Fibroblast of skin of abdomen (primary cell): ENCODE measurements at regions not wholly inside any gene's neighbourhood (a gene's known extent, or its start where the extent isn't known, plus 50 kb on each side); places are given as distances from the start of the nearest gene placed in this dataset.

Experiments used
- DNase-seq: peaks from one replicate; pipeline ENCODE4 v3.0.0-alpha.2; 2013

DNA sequence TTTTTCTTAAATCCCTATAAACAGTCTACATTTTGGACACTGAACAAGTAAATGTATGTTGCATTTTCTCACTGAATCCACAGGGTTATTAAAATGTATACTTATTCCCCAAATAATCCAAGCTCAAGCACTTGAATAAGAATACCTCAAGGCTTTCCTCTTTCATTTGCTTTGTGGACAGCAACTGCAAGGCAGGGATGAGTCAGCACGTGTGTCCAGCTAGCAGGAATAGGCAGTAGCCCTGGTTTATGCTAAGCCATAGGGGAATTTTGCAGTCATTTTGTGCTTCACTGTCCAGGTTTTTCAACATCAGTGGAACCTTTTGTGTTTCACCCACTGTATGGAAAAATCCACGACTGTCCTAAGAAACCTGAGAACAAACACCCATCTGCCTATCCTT lies 96.7 kb upstream of the KCNMB2 start:
- DNase-seq, result peak; percentile 54

DNA sequence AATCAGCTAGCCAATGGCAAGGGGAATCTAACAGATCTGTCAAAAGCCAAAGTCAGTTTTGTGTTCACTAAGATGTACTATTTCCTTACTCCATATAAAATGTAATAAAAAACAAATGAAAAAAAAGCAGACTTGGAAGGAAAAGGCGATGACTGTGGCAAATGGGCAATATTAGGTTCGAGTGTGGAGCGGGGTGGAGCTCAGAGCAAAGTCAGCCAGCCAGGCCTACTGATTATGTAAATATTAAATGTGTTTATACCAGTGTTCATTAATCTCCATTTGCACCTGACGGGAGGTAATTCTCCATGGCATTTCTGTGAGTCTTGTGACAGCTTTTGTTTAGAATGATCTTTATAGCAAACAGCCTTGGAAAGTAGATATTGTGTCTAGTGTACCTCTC lies 96.2 kb upstream of the KCNMB2 start:
- no peak for DNase-seq

DNA sequence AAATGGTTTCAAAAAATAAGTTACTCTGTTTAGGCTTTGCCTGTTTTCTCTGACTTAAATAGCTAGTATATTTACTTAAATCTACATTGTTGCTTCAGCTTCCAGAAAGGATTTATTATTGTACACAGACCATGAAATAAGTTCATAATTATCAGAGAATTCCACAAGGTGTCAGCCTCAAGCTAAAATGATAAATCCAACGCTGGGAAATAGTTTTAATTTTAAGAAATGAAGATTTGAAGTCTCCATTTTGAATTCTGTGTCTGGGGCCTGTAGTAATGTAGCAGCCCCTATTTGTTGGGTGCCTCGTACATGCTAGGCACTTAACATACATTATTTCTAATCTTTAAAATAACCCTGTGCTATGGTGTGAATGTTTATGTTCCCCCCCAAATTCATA lies 92.6 kb upstream of the KCNMB2 start:
- peak; percentile 20 for DNase-seq

DNA sequence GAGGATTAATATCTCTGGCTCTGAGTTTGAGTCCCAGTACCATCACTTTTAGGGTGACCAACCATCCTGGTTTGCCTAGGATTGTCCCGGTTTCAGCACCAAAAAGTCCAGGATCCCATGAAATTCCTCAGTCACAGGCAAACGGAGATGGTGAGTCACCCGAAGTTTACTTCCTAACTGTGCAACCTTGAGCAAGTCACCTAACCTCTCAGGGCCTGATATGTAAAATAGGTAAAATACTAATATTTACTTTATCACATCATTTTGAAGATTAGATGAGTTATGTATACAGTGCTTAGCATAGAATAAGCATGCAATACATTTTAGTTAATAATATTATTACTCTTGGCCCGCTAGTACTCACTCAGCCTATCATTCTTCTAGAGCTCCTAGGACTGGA lies 91.1 kb upstream of the KCNMB2 start:
- DNase-seq, result no peak

DNA sequence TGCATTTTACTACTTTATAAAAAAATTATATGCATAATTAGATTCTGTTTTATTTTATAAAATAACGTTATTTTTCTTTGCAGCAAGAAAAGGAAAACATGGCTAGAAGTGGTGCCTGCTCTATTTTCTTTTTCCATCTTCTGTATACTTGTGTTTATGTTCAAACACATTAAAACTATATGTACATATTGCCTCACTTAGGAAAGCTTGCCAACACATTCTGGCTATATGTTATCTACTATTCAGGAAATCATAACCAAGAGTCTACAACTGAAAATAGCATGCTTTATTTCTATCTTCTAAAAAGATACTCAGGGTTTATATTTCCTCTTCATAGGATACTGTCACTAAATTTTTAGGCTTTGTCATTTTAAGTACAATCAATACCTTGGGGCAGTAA lies 90.2 kb upstream of the KCNMB2 start:
- no peak for DNase-seq

DNA sequence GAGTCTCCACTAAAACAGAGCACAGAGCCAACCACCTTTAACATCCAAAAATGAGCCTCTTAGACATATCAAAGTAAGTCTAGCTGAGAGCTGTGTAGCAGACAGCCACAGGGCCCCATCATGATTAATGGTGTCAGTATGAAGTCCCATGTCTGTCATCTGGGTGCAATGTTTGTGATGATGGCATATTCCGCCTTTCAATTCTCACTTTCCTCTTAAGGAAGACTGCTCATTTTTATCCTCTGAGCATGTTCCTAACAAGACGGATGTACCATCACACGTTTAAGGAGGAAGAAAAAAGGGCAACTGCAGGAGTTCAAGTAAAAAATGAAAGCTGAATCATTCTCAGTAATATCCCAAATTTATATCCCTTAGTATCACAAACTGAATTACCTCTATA lies 85.8 kb upstream of the KCNMB2 start:
- no peak for DNase-seq

DNA sequence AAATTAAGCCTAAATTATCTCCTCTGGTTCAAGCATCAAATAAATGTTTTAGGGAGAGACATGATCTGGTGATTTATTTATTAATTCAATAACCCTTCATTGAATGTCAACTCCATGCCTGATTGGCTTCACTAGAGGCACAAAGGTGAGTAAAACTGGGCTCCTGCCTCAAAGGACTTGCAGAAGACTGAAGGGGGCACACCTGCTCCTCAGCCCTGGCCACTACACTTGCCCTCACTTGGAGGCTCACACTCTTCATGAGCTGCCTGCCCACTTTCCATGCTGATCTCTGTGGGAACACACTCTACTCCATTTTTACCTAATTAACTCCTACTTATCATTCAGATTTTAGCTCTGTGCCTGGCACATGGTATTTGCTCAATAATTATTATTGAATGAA lies 84.4 kb upstream of the KCNMB2 start:
- no peak for DNase-seq

DNA sequence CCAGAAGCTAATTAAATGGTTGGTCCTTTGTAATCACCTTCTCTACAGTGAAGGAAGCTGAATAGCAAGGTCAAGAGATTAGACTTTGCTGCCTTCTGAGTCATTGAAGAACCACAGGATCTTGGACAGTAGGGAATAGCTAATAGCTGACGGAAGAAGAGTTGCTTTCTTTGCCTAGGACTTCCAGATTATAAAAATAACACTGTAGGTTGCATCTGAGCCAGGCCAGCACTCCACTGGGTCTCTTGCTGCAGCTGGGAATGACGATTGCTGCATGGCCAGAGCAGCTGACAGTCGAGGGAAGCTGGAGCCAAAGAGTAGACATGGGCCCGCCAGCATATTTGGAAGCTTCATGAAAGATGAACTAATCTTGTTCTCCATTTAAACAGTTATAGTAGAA lies 81.5 kb upstream of the KCNMB2 start:
- DNase-seq, result peak; percentile 20

DNA sequence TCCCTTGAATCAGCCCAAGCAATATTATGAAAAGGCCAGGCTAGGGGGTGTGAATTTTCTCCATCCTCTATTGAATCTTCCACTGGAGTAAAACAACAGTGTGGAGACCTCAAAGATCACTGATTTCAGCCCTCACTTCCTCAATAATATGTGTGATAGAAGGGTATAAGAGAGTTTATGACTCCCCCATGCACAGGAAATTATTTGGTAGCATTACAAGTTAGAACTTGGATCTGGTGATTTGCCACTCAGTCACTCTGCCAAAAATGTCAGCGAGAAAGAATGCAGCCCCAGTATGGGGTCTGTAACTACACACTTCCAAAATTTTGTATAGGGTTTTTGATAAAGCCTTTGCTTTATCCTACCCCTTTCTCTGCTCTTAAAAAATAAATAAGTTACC lies 81.0 kb upstream of the KCNMB2 start:
- no peak for DNase-seq

DNA sequence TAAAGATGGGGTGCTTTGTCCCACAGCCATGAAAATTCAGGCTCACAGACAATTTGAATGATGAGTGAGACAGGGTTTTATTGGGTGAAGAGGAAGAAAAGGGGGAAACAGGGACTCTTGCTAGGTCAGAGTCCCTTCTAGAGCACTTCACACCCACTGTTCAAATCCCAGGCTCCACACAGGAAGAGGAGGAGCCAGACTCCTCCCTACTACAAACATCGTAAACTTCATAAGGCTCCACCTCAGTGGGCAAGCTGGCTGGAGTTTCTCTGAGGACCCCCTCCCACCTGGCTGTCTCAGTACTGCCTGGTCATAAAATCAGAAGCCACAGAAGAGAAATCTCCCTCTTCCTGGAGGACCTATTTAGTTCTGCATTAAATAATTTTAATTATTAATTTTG lies 80.3 kb upstream of the KCNMB2 start:
- no peak for DNase-seq

DNA sequence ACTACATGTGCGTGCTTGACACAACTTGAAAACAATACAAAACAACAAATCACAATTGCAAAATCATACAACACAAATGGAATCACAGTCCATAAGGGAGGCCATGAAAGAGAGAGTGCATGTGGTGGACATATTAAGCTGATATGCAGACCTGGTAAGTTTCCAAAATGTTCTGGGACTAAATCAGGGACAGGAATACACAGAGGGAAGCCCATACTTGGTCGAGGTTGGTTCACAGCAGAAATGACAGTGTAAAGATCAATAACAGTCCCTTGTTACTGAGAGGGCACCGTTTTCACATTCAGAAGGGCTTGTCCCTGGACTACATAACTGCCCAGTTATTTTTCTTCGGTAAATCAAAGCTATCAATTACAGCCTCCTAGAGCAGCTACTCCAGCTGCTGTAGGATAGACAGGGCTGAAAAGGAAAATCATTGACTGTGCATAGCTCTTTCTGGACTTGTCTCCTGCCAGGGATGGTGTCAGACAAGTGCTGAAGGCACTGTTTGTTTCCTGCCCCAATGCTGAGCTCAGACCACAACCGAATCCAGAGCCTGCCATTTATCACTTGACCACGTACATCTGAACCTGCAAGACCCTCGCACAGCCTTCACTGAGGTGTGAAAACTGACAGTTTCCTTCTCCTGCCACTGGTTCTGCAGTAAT lies 79.5 kb upstream of the KCNMB2 start:
- no peak for DNase-seq

DNA sequence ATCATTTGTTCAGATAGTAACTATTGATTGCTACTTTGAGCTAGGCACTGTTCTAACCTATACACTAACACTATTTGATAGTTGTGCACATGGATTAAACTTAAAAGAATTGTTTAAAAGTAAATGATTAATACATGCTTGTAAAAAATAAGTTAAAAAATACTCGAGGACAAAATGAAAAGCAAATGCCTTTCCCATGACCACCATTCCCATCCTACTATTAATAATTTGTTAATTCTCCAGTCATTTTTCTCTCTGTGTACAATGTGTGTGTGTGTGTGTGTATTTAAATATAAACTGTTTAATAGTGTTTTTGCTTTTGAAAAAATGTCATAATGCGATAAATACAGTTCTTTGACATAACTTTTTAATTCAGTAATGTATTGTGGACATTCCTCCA lies 78.7 kb upstream of the KCNMB2 start:
- no peak for DNase-seq

DNA sequence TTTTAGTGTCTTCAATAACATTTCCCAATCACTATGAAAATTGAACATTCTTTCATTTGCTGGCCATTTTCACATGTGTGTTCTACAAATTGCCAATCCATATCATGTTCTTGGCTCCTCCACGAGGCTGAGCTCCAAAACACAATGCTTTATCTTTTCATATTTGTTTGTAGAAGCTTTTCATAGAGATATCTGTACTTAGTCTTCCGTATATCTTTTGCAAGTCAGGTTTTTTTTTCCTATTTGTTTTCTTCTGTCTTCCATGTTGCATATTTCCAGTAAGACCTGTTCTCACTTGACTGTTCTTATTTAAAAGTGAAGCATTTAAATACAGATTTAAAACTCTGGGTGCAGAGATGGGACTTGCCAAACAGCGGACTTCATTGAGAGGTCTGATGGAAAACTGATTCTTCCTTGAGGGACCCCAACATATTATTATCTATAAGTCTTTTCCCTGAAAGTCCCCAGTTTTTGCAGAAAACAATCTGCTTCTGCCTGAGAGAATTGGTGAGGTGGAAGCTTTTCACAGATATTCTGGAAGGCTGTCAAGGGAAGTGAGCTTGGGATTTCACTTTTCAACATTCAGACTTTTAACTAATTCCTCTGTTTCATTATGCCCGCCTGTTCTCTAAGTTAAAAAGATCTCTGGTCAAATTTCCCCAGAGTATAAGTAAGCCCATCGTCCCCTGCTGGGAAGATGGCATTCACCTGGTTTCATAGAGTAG lies 77.8 kb upstream of the KCNMB2 start:
- DNase-seq, result no peak

DNA sequence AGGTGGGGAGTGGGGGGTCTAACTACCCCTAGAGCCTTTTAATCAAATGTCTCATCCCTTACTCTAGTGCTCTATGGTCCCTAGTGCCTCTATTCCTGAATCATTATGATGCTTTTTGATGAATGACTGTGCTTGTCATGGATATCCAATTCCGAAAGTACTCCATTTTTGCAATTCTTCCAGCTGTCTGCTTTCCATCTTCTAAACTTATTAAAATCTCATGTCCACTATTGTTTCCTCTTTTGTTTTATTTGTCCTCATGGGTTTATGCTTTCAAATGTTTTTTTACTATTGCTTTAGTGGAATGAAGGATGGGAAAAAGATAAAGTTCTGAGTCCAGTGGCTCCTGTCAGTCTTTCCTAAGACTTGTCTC lies 77.2 kb upstream of the KCNMB2 start:
- DNase-seq, result no peak

DNA sequence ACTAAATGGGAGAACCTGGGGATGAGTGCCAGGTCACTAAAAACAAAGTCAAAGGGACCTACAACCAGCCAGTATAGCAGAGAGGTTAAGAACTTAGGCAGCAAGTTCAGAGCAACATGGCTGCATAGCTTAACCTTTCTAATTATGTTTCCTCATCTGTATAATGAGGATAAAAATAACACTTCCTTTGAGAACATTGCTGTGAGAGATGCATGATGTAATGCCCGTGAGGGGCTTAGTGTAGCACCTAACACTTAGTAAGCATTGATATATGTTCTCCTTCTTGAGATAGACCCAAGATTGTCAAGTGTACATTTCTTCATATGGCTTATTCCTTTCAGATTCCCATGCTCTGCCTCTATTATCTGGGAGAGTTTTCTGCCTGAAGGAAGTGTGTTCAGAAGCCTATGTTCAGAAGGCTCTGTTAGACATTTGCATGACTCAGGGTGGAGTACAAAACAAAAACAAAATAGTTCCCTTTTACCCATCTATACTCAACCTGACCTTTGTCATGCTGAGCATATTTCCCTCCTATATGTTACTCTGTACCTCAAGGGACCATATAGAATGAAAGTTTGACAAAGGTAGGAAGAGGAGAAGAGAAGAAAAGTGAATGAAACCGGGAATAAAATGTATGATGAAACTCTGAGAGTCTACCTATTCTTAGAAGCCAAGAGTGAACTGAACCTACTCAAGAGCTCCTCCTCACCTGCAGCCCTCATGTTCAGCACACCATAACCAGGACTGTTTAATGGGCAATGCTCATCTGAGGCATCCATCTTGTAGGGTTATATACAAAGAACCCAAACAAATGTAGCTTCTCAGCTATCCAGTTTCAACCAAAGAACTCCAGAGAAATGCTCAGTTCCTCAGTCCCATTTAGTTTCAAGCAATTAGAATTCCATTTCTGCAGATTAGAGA lies 70.7 kb upstream of the KCNMB2 start:
- DNase-seq, result no peak

DNA sequence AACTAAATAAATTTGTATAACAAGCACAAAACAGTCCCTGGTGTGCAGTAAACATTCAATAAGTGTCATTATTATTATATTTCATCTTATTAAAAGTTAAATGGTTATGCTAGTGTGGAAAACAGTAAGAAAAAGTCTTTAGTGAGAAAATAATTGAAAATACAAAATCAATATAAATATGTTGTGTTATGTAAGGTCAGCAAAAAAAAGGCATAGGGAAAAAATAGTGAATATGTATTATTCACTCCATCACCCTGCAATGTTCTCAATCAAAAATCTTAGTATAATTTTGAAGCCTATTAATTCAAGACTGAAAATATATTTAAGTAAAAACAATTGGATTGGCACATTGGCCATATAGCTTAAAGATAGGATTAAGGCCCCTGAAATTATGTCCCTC lies 63.3 kb upstream of the KCNMB2 start:
- DNase-seq, result no peak

DNA sequence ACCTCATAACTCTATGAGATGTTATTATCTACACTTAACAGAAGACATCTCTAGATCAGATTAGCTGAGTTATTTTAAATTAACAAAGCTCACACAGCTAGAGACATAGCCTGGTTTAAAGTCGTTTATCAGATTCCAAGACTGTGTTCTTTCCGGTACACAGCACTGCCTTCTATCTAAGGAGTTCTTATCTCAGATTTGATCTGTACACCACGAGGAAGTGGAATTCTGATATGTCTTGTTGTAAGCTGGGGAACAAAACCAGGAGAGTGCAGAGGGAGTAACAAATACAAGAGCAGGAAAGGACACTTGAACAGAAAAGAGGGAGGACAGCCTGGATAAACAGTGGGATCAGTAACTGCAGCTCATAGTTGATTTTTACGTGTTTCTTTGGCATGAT lies 61.7 kb upstream of the KCNMB2 start:
- DNase-seq, result no peak

DNA sequence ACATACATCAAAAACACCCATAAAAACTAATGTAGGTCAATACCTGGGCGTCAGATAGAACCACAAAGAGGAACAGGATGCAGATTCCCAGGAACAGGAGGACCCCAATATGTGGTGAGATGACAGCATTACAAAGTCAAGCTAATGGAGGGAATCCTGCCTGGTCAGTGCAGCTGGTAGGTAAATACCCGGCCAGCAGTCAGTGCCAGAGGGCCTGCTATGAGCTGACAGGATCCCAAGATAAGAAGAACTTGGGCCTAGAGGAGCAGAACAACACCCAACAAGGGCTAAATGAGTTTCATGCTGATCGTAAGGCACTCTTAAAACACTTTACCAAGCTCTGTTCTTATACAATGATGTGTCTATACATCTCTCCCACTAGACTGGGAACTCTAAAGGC lies 61.2 kb upstream of the KCNMB2 start:
- no peak for DNase-seq

DNA sequence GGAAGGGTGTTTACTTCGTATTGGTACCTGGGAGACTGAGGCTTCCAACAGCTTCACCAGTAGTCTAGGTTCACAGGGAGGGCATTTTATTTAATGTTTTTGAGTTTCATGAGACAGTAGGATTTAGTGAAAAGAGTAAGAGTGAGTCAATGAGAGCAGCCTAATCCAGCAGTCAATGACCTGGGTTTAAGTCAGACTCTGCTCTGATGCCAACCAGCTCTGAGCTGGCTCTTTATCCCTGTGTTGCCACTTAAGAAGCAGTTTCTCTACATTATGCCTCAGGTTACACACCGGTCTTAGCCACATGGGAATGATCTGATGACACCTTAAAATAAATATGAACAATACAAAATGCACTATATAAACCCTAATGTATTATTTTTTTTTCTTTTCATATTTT lies 59.4 kb upstream of the KCNMB2 start:
- DNase-seq, result no peak

DNA sequence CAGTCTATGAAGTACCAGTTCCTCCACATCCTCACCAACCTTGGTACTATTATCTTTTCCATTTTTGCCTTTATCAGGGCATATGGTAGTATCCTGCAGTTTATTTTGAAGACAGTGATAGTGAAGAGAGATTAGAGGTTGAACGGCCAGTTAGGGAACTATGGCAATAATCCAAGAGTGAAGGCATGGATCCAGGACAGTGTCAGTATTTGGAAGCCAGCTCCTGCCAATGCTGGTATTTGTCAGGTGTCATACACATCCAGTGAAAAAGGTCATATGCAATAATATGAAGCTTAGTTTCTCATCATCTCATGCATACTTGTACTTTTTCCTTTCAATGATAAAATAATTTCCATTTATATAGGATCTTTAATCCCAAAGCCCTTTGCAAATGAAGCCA lies 56.8 kb upstream of the KCNMB2 start:
- no peak for DNase-seq

DNA sequence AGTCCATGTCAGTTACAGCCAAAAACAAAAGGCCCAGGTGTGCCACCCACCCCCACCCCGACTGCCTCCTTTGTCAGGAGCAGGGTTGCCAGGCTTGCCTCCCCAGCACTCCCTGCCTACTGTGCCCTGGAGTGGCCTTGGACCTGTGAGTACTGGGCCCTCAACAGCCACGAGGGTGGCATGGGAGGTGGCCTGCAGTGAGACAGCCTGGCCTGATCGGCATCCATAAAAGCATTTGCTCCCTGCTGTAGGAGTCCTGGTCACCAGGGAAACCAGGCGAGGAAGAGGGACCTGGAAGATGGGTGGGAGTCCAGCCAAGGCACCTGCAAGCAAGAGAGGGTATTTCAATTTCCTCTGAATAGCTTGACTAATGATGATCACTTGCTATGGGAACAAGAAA lies 56.4 kb upstream of the KCNMB2 start:
- no peak for DNase-seq

DNA sequence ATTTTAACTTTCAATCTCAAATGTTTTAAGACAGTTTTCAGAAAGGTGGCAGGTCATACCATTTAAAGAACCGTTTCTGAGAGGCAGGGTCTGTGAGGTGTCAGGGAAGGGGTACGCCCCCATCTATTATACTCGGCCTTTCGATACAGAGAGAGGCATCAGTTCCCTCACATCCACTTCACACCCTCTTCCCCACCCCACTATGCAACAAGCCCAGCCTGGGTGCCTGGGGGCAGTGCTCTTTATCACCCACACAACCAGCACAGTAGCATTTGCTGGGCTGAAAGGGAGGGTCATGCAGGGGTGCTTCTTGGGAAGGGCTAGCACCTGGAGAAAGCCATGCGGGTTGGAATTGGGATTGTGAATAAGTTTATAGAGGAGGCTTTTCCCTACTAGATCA lies 56.0 kb upstream of the KCNMB2 start:
- no peak for DNase-seq

DNA sequence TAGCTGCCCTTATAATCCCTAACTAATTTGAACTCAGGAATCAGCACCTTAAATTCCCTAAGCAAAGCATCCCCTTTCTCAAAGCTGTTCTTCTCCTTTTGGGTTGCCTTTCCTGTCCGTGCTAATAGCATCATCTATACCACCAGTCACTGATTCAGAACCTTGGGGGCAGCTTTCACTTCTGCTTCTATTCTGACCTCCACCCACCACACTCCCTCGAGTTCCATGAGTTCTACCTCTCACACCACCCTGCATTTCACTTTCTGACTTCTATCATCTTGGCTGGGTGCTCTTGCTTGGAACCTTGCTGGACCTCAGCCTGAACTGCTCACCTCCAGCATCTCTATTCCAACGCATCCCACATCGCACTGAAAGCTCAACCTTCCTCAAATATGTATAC lies 55.4 kb upstream of the KCNMB2 start:
- no peak for DNase-seq

DNA sequence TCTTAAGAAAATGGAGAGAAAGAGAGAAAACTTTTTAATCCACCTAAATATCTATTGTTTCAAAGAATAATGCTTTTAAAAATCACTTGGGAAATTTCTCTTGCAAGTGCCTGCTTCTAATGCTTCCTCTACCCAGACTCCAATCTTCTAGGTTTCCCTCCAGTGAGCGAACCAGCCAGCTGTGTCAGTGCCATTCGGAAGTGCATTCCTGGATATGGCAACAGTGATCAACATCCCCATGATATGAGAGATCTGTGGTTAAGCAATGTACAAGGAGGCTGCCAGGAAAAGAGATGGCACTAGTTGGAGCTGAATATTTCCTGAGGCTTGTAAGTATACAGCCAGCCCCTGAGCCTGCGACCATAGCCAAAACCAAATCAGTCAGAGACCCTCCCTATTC lies 53.3 kb upstream of the KCNMB2 start:
- DNase-seq, result no peak
